ENCODE measurements at regions not wholly inside any gene's neighbourhood (a gene's known extent, or its start where the extent isn't known, plus 50 kb on each side); places are given as distances from the start of the nearest gene placed in this dataset.
"Not testable (repeated sequence)": the region's sequence is repeated elsewhere in the genome, so short reads cannot be mapped to it uniquely, and the experiment has no call there.

DNA sequence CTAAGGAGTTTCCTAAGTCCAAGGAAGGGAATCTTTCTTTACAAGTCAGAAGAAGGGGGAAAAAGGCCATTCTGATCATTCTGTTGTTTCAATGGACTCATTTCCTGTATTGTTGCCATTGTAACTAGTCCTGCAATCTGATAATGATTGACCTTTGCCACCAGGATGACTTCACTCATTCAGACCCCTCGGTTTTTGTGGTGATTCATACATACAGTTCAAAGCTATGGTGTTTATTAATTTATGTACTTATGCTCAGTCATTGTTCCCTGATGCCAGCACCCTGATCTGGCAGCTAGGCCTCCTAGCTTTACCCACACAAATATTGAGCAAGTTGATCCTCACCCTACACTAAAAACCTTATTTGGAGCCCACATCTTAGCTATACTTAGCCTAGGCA lies 57.6 kb upstream of the ZNF519 start:
- DNase-seq (ENCODE audit: low spot score), result no peak

DNA sequence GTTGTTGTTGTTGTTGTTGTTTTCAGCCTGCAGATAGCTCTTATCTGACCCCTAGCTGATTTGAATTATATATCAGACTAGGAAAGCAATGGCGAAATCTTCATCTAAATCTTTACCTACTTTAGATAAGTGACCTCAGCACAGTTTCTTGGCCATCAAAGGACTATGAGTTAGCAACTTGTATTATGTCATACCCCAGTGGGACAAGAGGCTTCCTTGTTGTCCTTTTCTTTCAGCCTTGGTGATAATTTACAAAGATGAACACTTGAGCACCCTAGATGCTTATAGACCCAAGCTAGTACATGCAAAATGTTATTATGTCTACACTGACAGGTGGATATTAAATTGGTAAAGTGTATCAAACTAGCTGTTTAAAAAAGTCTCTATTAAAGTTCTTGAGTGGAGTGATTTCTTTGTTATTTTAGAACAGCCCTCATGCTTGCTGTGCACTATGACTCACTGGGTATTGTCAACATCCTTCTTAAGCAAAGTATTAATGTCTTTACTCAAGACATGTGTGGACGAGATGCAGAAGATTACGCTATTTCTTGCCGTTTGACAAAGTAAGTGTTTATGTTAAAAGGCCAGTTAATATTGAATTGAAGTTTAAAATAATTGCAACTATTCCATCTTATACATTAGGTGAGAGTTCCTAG lies 56.6 kb upstream of the ZNF519 start:
- not testable (repeated sequence) for DNase-seq (ENCODE audit: low spot score)
